M059J (cell line): ENCODE measurements at regions not wholly inside any gene's neighbourhood (a gene's known extent, or its start where the extent isn't known, plus 50 kb on each side); places are given as distances from the start of the nearest gene placed in this dataset.

Experiments used
- DNase-seq: peaks from one replicate; pipeline ENCODE4 v3.0.0-alpha.2; 2012; ENCODE audit warnings: low read depth

DNA sequence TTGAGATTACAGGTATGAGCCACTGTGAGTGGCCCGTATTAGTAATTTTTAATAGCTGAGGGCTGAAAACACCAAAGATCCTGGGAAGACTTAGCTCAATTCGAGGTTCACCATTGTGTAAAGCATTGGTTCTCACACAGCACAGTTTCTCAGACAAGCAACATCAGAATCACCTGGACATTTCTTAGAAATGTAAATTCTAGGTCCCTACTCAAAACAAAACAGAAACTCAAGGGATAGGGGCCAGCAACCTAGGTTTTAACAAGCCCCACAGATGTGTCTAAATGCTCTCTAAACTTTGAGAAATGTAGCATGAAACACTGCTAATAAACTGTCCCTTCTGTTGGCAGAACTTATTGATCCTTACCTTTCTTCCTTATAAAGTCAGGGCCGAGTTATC lies 681.2 kb downstream of the RNF144A start:
- no peak for DNase-seq

DNA sequence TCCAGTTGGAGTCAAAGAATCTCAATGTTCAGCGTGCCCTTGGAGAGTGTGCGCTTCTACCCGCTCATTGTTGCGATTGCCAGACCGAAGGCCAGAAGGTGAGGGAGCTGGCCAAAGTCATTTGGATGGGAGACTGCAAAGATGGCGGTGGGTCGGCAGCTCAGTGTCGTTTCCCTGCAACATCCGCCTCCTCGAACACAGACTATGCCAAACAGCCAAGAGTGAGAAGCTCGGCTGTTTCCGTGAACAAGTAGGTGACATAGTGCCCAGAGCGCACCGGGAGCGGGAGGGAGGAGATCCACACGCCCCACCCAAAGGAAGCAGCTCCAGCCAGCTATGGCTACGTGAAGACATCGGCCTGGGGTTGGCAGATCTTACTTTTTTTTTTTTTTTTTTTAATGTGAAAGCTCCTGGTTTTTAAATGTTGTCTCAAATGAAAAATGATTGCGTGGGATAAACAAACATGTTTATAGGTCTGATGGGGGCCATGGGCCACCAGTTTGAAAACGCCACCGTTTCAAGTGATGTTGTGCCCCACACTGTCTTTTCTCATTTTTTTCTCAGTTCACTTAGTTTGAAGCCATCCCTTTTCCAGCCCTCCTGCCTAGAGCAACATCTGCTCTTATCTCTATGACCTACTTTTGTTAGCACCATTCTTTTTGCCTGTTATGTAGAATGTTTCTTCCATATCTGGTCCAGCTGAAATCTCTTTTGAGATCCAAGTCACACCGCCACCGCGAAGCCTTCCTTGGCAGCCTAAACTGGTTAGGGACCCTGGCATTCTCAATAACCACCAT lies 682.4 kb downstream of the RNF144A start:
- no peak for DNase-seq

DNA sequence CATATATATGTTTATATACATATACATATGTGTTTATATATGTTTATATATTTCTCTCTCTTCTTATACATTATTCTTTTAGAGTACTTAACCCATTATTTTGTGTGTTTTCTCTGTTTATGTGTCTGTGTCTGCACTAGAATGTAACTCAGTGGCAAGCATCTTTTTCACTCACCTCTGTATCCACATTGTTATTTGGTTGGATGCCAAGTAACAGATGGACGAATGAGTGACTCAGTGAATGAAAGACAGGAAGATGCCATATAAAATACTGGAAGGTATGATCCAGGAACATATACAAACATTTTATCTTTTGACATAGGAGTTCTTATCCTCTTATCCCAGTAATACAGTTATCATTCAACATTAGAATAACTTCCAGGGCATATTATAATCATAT lies 684.8 kb downstream of the RNF144A start:
- no peak for DNase-seq

DNA sequence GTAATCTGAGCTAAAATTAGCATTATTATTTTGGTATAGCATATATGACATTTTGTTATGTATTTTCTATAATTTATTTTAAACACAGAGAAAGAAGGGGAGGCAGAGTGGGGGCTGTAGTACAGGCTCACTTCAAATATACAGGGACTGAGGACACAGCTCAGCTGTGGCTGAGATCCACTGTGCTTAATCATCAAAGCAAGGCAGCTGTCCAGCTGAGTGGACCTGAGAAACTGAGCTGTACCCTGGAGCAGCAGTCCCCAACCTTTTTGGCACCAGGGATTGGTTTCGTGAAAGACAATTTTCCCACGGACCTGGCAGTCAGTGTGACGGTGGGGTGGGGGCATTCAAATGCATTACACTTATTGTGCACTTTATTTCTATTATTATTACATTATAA lies 687.2 kb downstream of the RNF144A start:
- DNase-seq: no peak

DNA sequence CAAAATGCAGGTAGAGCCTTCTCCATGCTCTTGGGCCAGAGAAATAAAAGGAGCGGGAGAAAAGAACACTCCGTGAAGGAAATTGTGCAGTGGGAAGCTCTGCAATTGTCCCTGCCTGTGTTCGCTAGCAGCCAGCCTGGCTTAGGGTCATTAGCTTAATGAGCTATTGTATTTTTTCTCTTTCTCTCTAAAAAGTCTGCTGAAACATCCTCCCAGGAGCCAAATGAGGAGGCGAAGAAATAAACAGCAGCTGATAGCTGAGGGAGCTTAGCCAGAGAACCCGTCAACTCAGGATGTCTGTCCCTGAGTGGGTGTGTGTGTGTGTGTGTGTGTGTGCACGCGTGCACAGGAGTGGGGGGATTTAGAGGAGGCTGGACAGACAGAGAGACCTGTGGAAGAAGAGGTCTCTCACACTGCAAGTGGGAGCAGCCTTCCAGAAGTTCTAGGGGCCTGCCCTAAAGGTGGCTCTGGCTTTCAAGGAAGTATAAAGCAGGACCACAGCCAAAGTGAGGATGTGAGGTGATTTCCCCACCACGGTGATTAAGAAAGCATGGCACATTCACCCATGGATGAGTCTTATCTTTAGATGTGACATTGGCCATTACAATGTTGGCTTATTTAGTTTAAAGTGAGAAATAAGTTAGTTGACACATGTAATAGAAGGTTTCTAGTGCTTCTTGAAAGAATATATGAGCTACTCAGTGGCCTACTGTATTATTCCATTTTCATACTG lies 690.4 kb downstream of the RNF144A start:
- no peak for DNase-seq

DNA sequence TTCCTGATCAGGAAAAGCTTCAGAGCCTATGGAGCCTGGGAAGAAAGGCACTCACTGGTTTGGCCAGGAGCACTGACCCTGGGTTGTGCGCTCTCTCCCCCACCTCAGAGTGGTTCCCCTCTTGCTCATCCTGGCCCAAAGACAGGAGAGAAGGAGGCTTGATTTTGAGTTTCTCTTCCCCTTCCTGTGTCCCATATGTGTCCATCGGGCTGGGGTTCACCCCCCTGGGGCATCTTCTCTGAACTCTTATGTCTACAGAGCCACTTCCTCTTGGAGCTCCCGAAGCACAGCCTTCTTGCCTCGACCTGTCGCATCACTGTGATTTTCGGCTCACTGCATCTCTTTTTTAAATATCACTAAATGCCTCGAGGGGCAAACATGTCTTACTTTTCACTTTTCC lies 692.3 kb downstream of the RNF144A start:
- DNase-seq: no peak

- no peak for DNase-seq
Observed at GRCh38 chr2:7609974-7610373, 692.8 kb downstream of the RNF144A start.

- no peak for DNase-seq
Observed at GRCh38 chr2:7611750-7612149, 694.5 kb downstream of the RNF144A start.

DNA sequence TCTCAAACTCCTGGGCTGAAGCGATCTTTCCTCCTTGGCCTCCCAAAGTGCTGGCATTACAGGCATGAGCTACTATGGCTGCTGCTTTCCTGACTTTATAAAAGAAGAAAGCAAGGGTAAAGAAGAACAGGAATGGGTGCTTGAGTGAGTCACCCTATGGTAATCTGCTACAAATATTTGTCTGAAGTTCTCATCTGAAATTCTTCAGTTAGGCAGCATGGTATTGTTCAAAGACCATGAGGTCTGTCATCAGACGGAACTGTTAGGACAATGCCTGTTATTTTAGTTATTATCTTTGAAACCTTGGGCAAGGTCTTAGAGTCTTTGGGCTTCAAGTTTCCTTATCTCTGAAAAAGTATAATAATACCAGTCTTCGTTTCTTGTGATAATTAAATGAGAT lies 695.8 kb downstream of the RNF144A start:
- no peak for DNase-seq

DNA sequence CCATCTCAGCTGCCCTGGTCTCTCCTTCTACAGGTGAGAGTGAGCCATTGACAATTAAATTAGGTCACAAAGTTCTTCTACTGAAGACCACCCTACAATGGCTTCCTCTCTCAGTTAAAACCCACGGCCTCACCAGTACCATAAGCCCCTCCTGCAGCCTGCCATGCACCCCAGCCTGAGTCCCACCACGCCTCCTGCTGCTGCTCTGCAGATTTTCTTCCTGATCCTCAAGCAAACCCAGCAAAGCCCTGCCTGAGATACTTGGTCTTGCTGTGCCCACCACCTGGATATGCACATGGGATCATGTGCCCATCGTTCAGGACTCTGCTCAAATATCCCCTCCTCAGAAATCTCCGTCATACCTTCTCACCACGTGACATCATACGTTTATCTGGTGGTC lies 696.6 kb downstream of the RNF144A start:
- DNase-seq: no peak

DNA sequence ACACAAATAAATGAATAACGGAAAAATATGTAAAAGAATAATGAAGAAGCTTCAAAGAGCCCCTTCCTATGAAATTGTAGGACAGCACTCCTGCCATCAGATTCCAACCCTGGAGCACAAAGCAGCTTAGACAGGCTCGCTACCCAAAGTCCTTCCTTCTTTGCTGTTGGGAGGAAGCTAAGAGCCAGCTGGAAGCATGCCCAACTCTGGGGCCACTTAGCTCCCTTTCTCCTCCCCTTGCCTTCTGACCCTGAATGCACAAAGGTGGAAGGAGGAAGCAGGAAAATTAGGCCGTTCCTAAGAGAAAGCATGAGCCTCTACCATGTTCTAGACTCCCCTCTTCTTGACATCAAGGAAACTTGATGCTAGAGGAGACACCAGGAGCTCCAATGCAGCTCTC lies 700.8 kb downstream of the RNF144A start:
- DNase-seq: no peak

GRCh38 chr2:7619203-7619970 lies 702.2 kb downstream of the RNF144A start:
- DNase-seq: no peak

GRCh38 chr2:7620255-7620654 lies 703.0 kb downstream of the RNF144A start:
- DNase-seq: no peak

GRCh38 chr2:7621018-7621814 lies 704.0 kb downstream of the RNF144A start:
- no peak for DNase-seq

- no peak for DNase-seq
Observed at GRCh38 chr2:7625392-7626138, 708.4 kb downstream of the RNF144A start.

DNA sequence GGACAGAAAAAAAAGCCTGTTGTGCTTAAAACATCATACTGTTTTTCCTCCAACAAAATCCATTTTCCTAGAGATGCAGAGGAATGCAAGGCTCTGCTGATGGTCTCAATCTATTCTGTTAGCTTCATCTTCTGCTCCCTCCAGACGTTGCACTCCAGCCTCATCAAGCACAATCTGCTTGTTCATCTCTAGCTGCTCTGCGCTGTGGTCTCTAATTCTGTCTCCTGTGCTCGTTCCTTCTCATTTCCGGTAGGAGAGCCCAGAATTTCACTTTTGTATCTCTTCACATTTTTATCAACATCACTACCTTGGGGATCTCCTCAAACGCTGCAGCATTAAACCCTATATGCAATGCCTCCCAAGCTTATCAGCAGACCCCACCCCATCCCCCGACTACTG lies 708.9 kb downstream of the RNF144A start:
- no peak for DNase-seq

DNA sequence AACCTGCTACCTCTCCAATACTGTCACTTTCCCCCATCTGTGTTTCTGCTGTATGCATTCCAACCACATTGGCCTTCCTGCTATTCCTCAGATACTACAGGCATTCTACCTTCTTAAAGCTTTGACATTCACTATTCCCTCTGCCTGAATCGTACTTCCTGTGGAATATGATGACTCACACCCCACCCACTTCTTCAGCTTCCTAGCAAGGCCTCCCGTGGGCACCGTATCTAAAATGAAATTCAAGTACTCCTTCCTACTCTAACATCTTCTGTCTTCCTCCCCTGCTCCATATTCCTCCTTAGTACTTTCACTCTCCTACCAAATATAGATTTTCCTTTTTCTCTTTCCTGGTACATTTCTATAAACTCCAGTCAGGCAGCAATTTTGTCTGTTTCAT lies 710.4 kb downstream of the RNF144A start:
- no peak for DNase-seq

GRCh38 chr2:7632420-7632819 lies 715.2 kb downstream of the RNF144A start:
- DNase-seq: no peak

DNA sequence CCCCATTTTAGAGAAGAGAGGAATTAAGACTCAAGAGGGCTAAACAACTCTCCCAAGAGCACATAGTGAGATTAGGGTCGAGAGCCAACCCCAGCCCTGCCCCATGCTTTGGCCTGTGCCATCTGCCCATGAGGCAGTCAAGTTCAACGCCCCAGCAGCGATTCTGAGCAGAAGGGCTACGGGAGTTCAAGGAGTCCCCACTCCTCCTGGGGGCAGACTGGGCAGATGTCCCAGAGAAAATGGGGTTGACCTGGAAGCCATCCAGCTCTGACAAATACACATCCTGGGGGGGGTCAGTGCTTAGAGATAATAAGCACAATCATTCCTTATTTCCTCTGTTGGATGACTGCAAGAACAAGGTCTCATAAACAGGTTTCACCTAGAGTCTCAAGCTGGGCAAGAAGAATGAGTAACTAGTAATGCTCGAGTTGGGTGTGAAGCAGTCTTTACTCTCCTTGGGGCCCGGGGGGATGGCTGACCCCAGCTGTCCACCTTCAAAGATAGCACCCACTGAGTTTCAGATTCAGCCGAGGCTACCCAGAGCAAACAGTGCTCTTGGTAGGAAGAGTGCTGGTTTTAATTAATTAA lies 716.4 kb downstream of the RNF144A start:
- DNase-seq: no peak

DNA sequence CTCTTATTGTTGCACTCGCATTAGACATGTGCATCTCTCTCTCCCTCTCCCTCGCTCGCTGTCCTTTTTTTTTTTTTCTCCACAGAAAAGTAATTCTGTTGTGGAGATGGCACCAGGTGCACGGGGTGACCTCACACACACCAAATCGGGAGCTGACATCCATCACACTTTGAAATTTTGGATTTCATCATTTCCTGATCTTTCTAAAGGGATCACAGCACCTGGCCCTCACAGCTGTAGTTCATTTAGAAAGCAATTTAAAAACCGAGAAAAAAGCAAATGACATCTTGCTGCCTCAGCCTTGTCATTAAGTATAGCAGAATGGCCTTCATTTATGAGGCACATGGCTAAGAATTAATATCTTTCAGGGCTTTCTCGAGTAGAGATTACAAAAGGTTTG lies 717.2 kb downstream of the RNF144A start:
- DNase-seq: no peak

GRCh38 chr2:7639476-7639875 lies 722.3 kb downstream of the RNF144A start:
- DNase-seq: no peak
